Panc1 (cell line): ENCODE measurements at regions not wholly inside any gene's neighbourhood (a gene's known extent, or its start where the extent isn't known, plus 50 kb on each side); places are given as distances from the start of the nearest gene placed in this dataset.

Experiments
- CTCF ChIP-seq: fragments of 450-650 bp; IDR thresholded peaks from 2 replicates; pipeline ENCODE4 v1.5.1; 2017; ENCODE audit warnings: mild to moderate bottlenecking
- POLR2AphosphoS5 ChIP-seq: IDR thresholded peaks from 2 replicates; pipeline ENCODE4 v1.6.1; 2012; ENCODE audit warnings: mild to moderate bottlenecking, low read depth, low read length, moderate library complexity
- REST ChIP-seq, 2 experiments: IDR thresholded peaks; 2 replicates each; pipeline ENCODE4 v1.6.1; 2011 to 2012; ENCODE audit warnings: low read depth in 2 of 2, control low read depth in 1 of 2, low read length in 1 of 2, mild to moderate bottlenecking in 1 of 2, moderate library complexity in 1 of 2; ENCODE audit not compliant: insufficient read depth in 1 of 2
- SIN3A ChIP-seq: IDR thresholded peaks from 2 replicates; pipeline ENCODE4 v1.6.1; 2012; ENCODE audit warnings: low read depth, mild to moderate bottlenecking, low read length, moderate library complexity, borderline replicate concordance; ENCODE audit not compliant: insufficient read depth
- TCF7L2 ChIP-seq: IDR thresholded peaks from 2 replicates; pipeline ENCODE4 v1.6.1; 2011; ENCODE audit warnings: mild to moderate bottlenecking, low read depth, low read length, inconsistent platforms

- TF ChIP-seq SIN3A (no peak), CTCF (no peak), POLR2AphosphoS5 (no peak), REST (IDR thresholded peaks at IDR 0.05; ENCODE audit: insufficient read depth in 1 of 2, low read depth in 2 of 2, low read length in 1 of 2) (no peak), TCF7L2 (no peak)
These were observed 97.0 kb upstream of the HSD17B12 start for GRCh38 chr11:43583548-43583947.
